ENCODE measurements at regions not wholly inside any gene's neighbourhood (a gene's known extent, or its start where the extent isn't known, plus 50 kb on each side); places are given as distances from the start of the nearest gene placed in this dataset.
A peak's percentile ranks its signal among the peaks of the same experiment; 100 is the strongest.

DNA sequence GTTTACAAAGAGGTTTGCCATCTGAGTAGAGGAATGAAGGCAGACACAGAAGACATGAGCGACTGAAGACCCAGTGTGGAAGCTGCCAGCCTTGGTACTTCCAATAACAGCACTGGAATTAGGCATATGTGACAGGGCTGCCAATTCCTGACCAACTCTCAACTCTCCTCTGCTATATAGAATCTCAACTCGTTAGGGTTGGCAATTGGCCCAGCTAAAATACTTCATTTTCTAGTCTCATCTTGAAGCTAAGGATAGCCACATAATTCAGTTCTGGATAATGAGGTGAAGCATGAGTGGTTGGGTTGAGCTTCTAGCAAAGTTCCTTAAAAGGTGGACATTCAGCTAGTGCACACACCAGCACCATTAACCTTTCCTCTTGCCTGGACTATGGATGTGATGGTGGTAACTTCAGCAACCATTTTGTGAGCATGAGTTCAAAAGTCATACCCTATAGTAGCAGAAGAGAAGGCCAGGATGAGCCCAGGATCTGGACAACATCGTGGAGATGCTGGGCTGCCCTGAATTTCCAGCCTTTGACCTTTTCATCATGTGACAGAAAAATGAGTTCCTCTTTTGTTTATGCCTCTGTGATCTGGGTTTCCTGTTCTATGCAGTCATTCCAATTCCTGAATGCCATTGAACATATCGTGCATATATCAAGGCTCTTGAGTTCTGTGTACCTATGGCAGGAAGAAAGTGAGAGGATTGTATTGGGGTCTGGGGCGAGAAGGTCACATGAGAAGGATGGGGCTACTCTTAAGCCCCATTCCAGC is 68.1 kb upstream of the HAAO start:
- in situ Hi-C loops (cut with MboI; ENCODE audit: low sequenced_read_pairs in 4 of 4) (no loop called here), intact Hi-C loops (cut with DNase I; ENCODE audit: low total_unique reads) (no loop called here)
- Histone ChIP-seq H3K4me1 (peaks cover 0 to 9% of the 10 kb centered on the region in 2 donors), H3K27me3 (no peaks in the 10 kb centered on the region), H3K9me3 (peaks cover 0 to 5% (median 0%) of the 10 kb centered on the region in 3 donors), H3K36me3 (no peaks in the 10 kb centered on the region), H3K4me3 (no peak overlapping the region), H3K27ac (peak overlapping the region in 1 of 4 donors; percentile 32)
- DNase-seq = no peak
- TF ChIP-seq, protein P1, sequence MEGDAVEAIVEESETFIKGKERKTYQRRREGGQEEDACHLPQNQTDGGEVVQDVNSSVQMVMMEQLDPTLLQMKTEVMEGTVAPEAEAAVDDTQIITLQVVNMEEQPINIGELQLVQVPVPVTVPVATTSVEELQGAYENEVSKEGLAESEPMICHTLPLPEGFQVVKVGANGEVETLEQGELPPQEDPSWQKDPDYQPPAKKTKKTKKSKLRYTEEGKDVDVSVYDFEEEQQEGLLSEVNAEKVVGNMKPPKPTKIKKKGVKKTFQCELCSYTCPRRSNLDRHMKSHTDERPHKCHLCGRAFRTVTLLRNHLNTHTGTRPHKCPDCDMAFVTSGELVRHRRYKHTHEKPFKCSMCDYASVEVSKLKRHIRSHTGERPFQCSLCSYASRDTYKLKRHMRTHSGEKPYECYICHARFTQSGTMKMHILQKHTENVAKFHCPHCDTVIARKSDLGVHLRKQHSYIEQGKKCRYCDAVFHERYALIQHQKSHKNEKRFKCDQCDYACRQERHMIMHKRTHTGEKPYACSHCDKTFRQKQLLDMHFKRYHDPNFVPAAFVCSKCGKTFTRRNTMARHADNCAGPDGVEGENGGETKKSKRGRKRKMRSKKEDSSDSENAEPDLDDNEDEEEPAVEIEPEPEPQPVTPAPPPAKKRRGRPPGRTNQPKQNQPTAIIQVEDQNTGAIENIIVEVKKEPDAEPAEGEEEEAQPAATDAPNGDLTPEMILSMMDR (IDR thresholded peaks at IDR 0.05 in 4 of 5, conservative IDR thresholded peaks at IDR 0.05 in 1 of 5) = no peak
- TF ChIP-seq POLR2A (IDR thresholded peaks at IDR 0.05) = no peak
- ATAC-seq = no peak

GRCh38 chr2:42859791-42860190 is 67.4 kb upstream of the HAAO start:
- TF ChIP-seq, protein P1 (IDR thresholded peaks at IDR 0.05 in 4 of 5, conservative IDR thresholded peaks at IDR 0.05 in 1 of 5) = no peak
- intact Hi-C loops (cut with DNase I; ENCODE audit: low total_unique reads) = loop anchor here (5.0 to 10.0 kb wide), 2 partner anchors 68 to 375 kb away; no protein-coding TSS in a partner anchor
- peaks cover 0 to 3% of the 10 kb centered on the region in 2 donors for H3K4me1 ChIP-seq
- no peak for DNase-seq
- no peaks in the 10 kb centered on the region for H3K36me3 ChIP-seq
- no peak overlapping the region for H3K4me3 ChIP-seq
- H3K27me3 ChIP-seq = no peaks in the 10 kb centered on the region
- in situ Hi-C loops (cut with MboI; ENCODE audit: low sequenced_read_pairs in 4 of 4) = no loop called here
- H3K9me3 ChIP-seq = peaks cover 0 to 5% (median 0%) of the 10 kb centered on the region in 3 donors
- peak overlapping the region in 2 of 4 donors; percentile 30 to 32 for H3K27ac ChIP-seq
- no peak for ATAC-seq

DNA sequence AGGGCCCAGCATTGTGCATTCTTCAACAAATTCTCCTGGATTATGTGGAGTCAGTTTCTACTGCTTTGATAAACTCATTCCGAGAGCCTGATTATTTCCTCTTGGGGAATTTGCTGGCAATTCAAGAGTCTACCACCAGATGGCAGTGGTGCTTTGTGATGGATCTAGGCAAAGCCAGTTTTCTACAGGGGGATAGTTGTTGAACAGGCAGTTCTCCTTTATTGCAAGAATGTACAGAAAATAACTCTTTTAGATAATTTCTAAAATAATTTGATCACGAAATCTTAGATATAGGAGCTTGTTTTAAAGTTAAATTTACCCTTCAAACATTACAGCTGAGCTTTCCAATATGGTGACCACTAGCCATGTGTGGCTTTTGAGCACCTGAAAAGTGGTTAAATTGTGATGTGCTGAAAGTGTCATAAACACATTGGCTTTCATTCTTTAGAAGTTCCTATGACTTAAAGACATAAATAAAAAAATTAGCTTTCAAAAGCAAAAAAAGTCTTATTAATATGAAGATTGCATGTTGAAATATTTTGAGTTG is 66.7 kb upstream of the HAAO start:
- peaks cover 3% of the 10 kb centered on the region in 2 donors for H3K4me1 ChIP-seq
- no peak for TF ChIP-seq POLR2A (IDR thresholded peaks at IDR 0.05)
- TF ChIP-seq, protein P1 (IDR thresholded peaks at IDR 0.05 in 4 of 5, conservative IDR thresholded peaks at IDR 0.05 in 1 of 5) = peak; percentile 59 to 81 (median 76)
- DNase-seq = no peak
- H3K36me3 ChIP-seq = no peaks in the 10 kb centered on the region
- H3K27me3 ChIP-seq = no peaks in the 10 kb centered on the region
- no peak overlapping the region for H3K27ac ChIP-seq
- H3K4me3 ChIP-seq = no peak overlapping the region
- intact Hi-C loops (cut with DNase I; ENCODE audit: low total_unique reads) (loop anchor here (5.0 to 10.0 kb wide), 2 partner anchors 68 to 376 kb away; no protein-coding TSS in a partner anchor), in situ Hi-C loops (cut with MboI; ENCODE audit: low sequenced_read_pairs in 4 of 4) (no loop called here)
- peaks cover 0 to 5% (median 0%) of the 10 kb centered on the region in 3 donors for H3K9me3 ChIP-seq
- no peak for ATAC-seq

GRCh38 chr2:42858140-42859005 is 66.0 kb upstream of the HAAO start:
- intact Hi-C loops (cut with DNase I; ENCODE audit: low total_unique reads) = loop anchor here (5.0 to 10.0 kb wide), 2 partner anchors 69 to 376 kb away; no protein-coding TSS in a partner anchor
- H3K27ac ChIP-seq = no peak overlapping the region
- DNase-seq (no peak), ATAC-seq (no peak)
- peaks cover 0 to 5% (median 0%) of the 10 kb centered on the region in 3 donors for H3K9me3 ChIP-seq
- H3K36me3 ChIP-seq = no peaks in the 10 kb centered on the region
- no peaks in the 10 kb centered on the region for H3K27me3 ChIP-seq
- no peak for TF ChIP-seq POLR2A (IDR thresholded peaks at IDR 0.05)
- TF ChIP-seq, protein P1 (IDR thresholded peaks at IDR 0.05 in 4 of 5, conservative IDR thresholded peaks at IDR 0.05 in 1 of 5) = no peak
- in situ Hi-C loops (cut with MboI; ENCODE audit: low sequenced_read_pairs in 4 of 4) = no loop called here
- H3K4me1 ChIP-seq = peaks cover 3 to 4% of the 10 kb centered on the region in 2 donors
- no peak overlapping the region for H3K4me3 ChIP-seq

Measured in gastrocnemius medialis (tissue), 4 donors.